Hepatic stellate cell (primary cell): ENCODE measurements at regions not wholly inside any gene's neighbourhood (a gene's known extent, or its start where the extent isn't known, plus 50 kb on each side); places are given as distances from the start of the nearest gene placed in this dataset.

ENCODE experiments used
- DNase-seq: peaks from one replicate; pipeline ENCODE4 v3.0.0; 2011; ENCODE audit warnings: low spot score

DNA sequence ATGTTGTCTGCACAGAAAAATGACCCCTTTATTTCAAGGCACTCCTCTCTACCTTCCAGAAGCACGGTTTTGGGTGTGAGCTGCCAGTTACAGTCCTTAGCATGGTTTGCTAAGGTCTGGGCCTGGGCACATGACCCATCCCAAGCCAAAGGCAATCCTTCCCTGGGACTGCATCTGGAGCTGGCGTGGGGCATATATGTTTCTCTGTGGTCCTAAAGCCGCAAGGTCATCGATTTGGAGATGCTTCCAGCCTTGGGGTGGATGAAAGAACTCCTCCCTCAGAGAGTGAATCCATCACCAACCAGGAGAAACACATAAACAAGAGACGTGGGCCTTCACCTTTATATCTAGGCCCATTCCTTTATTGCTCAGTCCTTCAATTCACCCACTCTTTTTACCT, 50.1 kb upstream of the IGFBP3 start:
- no peak for DNase-seq
